GM13976 (cell line): ENCODE measurements at regions not wholly inside any gene's neighbourhood (a gene's known extent, or its start where the extent isn't known, plus 50 kb on each side); places are given as distances from the start of the nearest gene placed in this dataset.

Source experiments
- DNase-seq: peaks from one replicate; pipeline ENCODE4 v3.0.0; 2012; ENCODE audit warnings: low spot score
- in situ Hi-C: fragments of 300-500 bp; cut with MboI; formaldehyde crosslinking; loops from one replicate; pipeline ENCODE4 v1.12.0; 2022; ENCODE audit warnings: low sequenced_read_pairs, mixed read lengths, inconsistent platforms; ENCODE audit not compliant: unreplicated experiment
- TF ChIP-seq, protein P1 (sequence below): IDR thresholded peaks from 2 replicates; pipeline ENCODE4 v1.5.1; 2012; ENCODE audit warnings: borderline replicate concordance, mild to moderate bottlenecking; ENCODE audit not compliant: insufficient read depth; ENCODE audit errors: extremely low read depth, missing control alignments, control extremely low read depth

DNA sequence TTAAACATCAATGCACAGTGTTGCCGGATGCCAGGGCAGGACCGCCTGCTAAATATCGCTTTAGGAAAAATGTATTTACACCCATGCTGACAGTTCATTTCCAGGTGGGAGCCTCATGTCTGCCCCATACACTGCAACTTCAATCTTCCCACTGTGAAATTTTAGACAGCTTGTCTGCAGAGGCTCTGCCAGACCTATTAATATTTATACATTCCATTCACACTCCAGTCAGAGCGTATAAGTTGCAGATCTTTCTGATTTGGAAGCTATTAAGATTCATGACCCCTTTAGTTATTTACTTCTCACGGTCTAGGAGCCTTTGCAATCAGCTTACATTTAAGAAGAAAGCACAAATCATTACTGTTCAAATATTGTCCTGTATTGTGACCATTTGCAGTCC is 357.4 kb downstream of the ATP23 start:
- DNase-seq, result no peak
- in situ Hi-C loops, result no loop called here
- TF ChIP-seq, protein P1, sequence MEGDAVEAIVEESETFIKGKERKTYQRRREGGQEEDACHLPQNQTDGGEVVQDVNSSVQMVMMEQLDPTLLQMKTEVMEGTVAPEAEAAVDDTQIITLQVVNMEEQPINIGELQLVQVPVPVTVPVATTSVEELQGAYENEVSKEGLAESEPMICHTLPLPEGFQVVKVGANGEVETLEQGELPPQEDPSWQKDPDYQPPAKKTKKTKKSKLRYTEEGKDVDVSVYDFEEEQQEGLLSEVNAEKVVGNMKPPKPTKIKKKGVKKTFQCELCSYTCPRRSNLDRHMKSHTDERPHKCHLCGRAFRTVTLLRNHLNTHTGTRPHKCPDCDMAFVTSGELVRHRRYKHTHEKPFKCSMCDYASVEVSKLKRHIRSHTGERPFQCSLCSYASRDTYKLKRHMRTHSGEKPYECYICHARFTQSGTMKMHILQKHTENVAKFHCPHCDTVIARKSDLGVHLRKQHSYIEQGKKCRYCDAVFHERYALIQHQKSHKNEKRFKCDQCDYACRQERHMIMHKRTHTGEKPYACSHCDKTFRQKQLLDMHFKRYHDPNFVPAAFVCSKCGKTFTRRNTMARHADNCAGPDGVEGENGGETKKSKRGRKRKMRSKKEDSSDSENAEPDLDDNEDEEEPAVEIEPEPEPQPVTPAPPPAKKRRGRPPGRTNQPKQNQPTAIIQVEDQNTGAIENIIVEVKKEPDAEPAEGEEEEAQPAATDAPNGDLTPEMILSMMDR, result no peak

DNA sequence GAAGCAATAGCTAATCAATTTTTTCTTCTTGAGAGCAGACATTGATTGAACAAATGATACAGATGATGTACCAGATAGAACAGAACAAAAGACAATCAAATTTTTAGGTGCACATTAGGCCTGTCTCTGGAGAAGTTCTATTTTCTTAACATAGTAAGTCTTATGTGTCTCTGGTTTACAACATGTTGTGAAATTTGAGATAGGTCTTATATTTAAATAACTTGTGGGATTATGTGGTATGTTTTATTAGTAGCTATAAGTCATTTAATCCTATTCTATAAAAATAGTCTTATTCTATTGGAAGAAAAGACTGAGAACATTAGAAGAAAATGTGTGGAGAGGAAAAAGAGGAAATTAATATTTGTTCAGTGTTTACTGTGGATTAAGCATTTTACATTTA is 358.0 kb downstream of the ATP23 start:
- TF ChIP-seq, protein P1, result no peak
- in situ Hi-C loops, result no loop called here
- no peak for DNase-seq

DNA sequence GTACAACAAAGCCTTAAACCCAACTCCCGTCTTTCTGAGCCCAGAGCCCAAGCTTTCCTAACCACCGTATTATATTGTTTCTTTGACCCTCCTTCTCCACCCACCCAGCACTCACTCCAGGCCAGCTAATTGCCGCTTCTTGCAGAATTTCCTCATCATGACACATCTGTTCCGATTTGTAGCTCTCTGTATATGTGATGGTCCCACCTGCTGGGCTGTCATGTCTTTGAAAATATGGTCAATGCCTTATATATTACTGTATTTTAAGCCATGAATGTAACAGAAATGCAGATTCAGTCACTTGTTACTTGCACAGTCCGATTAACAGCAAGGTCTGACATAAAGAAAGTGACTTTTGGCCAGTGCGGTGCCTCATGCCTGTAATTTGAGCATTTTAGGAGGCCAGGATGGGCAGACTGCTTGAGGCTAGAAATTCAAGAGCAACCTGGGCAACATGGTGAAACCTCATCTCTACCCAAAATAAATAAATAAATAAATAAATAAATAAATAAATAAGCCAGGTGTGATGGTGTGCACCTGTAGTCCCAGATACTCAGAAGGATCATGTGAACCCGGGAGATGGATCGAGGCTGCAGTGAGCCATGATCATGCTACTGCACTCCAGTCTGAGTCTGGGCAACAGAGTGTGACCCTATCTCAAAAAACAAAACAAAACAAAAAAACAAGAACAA is 359.8 kb downstream of the ATP23 start:
- in situ Hi-C loops, result no loop called here
- no peak for DNase-seq
- TF ChIP-seq, protein P1, result no peak

DNA sequence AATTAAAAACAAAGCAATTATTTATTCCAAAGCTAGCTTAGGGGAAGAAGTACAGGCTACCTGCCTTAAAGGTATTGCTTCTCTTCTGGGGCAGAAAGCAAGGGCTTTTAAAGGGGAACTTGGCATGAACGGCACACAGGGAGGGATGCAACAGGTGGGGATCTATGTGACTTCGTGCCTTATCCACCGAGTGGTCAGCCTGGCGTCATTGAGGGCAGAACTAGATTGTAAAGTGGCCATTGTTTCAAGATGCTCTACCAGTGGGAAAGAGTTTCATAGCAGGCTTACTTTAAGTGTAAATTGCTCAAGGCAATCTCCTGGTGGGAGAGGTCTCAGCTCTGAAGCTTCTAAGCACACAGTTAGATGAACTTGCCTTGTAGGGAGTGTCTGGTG is 360.4 kb downstream of the ATP23 start:
- DNase-seq, result no peak
- in situ Hi-C loops, result no loop called here
- TF ChIP-seq, protein P1, result no peak

DNA sequence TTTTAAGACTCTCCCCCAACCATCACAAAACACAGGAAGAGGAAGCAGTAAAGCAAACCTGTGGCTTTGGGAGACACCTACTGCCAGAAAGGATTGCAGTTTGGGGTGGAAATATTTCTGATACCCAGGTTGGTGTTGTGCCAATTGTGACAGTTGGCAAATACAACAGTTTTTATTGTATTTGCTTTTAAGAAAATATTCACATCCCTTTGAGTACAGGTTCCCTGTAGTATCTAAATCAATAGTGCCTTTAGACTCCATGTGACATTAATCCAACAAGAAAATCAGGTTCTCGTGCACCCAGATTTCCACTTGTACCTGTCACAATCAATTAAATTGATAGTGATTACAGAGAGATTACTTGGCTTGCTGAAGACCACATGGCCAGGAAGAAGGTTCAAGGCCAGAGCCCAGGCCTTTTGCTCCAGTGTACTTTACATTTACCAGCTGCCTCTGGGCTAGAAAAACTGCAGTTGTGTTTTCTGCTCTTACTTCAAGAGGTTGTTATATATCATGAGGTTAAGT is 361.2 kb downstream of the ATP23 start:
- DNase-seq, result no peak
- in situ Hi-C loops, result no loop called here
- TF ChIP-seq, protein P1, result no peak

DNA sequence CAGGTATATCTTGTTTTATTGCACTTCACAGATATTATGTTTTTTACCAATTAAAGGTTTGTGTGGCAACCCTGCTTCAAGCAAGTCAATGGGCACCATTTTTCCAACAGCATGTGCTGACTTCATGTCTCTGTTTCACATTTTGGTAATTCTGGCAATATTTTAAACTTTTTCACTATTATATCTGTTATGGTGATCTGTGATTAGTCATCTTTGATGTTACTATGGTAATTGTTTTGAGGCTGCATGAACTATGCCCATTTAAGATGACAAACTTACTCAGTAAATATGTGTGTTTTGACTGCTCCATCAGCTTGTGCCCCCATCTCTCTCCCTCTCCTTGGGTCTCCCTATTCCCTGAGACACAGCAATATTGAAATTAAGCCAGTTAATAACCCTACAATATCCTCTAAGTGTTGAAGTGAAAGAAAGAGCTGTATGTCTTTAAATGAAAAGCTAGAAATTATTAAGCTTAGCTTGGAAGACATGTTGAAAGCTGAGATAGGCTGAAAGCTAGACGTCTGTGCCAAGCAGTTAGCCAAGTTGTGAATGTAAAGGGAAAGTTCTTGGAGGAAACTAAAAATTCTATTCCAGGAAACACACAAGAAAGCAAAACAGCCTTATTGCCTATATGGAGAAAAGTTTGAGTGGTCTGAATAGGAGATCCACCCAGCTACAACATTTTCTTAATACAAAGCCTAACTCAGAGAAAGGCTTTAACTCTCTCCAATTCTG is 365.1 kb downstream of the ATP23 start:
- no peak for DNase-seq
- in situ Hi-C loops, result no loop called here
- TF ChIP-seq, protein P1, result no peak
